GM23338 (cell line): ENCODE measurements at regions not wholly inside any gene's neighbourhood (a gene's known extent, or its start where the extent isn't known, plus 50 kb on each side); places are given as distances from the start of the nearest gene placed in this dataset.
A peak's percentile ranks its signal among the peaks of the same experiment; 100 is the strongest.
"Not testable (repeated sequence)": the region's sequence is repeated elsewhere in the genome, so short reads cannot be mapped to it uniquely, and the experiment has no call there.

ENCODE experiments used
- ATAC-seq: fragments of 200-7000 bp; cut with Tn5 transposase; 3 replicates; pipeline ENCODE4 v1.9.1; 2020
- DNase-seq: peaks from one replicate; pipeline ENCODE4 v3.0.0-alpha.2; 2015; ENCODE audit warnings: low spot score
- H2AFZ ChIP-seq: fragments of 200-600 bp; sonication (generic); 2 replicates; pipeline ENCODE4 v1.8.0; 2016; ENCODE audit warnings: antibody characterized with exemption, mild to moderate bottlenecking, moderate library complexity
- H3F3A ChIP-seq: fragments of 200-600 bp; sonication (generic); replicated peaks from 2 replicates; pipeline ENCODE4 v1.8.0; 2017; ENCODE audit warnings: antibody characterized with exemption, mixed run types, low read depth
- H3K27ac ChIP-seq: fragments of 200-600 bp; sonication (generic); 2 replicates; pipeline ENCODE4 v1.6.1; 2016; ENCODE audit warnings: low read depth
- H3K27me3 ChIP-seq: fragments of 200-600 bp; sonication (generic); 2 replicates; pipeline ENCODE4 v1.8.0; 2016; ENCODE audit warnings: mild to moderate bottlenecking, mixed run types, moderate library complexity; ENCODE audit not compliant: insufficient read depth
- H3K36me3 ChIP-seq: fragments of 200-600 bp; sonication (generic); 2 replicates; pipeline ENCODE4 v1.8.0; 2016; ENCODE audit warnings: mild to moderate bottlenecking; ENCODE audit not compliant: insufficient read depth
- H3K4me1 ChIP-seq: fragments of 200-600 bp; sonication (generic); 2 replicates; pipeline ENCODE4 v1.8.0; 2016; ENCODE audit warnings: mild to moderate bottlenecking, moderate library complexity; ENCODE audit not compliant: insufficient read depth
- H3K4me2 ChIP-seq: fragments of 200-600 bp; sonication (generic); 2 replicates; pipeline ENCODE4 v1.7.1; 2017; ENCODE audit warnings: mixed run types
- H3K4me3 ChIP-seq: fragments of 200-600 bp; sonication (generic); 2 replicates; pipeline ENCODE4 v1.6.1; 2016; ENCODE audit warnings: mixed run types
- H3K79me2 ChIP-seq: fragments of 200-600 bp; sonication (generic); replicated peaks from 2 replicates; pipeline ENCODE4 v1.8.0; 2017; ENCODE audit warnings: mild to moderate bottlenecking; ENCODE audit not compliant: insufficient read depth
- H3K9me2 ChIP-seq: fragments of 200-600 bp; sonication (generic); 2 replicates; pipeline ENCODE4 v1.8.0; 2017; ENCODE audit not compliant: insufficient read depth
- H4K20me1 ChIP-seq: fragments of 200-600 bp; sonication (generic); replicated peaks from 2 replicates; pipeline ENCODE4 v1.8.0; 2017; ENCODE audit warnings: mild to moderate bottlenecking; ENCODE audit not compliant: insufficient read depth
- H3K27ac Mint-ChIP-seq: 2 replicates; pipeline ENCODE4 v1.8.0; 2020; ENCODE audit warnings: inconsistent platforms, mild to moderate bottlenecking, moderate library complexity, mixed read lengths
- H3K27me3 Mint-ChIP-seq: 3 replicates; pipeline ENCODE4 v1.8.0; 2022; ENCODE audit warnings: low read depth, mild to moderate bottlenecking, moderate library complexity, mixed read lengths, inconsistent platforms; ENCODE audit not compliant: insufficient read depth, poor library complexity
- H3K36me3 Mint-ChIP-seq: 3 replicates; pipeline ENCODE4 v1.8.0; 2021; ENCODE audit warnings: low read depth, mild to moderate bottlenecking, inconsistent platforms, moderate library complexity, mixed read lengths
- H3K4me1 Mint-ChIP-seq: 3 replicates; pipeline ENCODE4 v1.8.0; 2020; ENCODE audit warnings: mild to moderate bottlenecking, inconsistent platforms, mixed read lengths
- H3K4me3 Mint-ChIP-seq: 3 replicates; pipeline ENCODE4 v1.8.0; 2021; ENCODE audit warnings: moderate library complexity, mild to moderate bottlenecking, inconsistent platforms, mixed read lengths
- H3K9me3 Mint-ChIP-seq: 3 replicates; pipeline ENCODE4 v1.8.0; 2020; ENCODE audit warnings: moderate library complexity, mild to moderate bottlenecking, inconsistent platforms, mixed read lengths
- CREB1 ChIP-seq: fragments of 250-450 bp; sonication (Bioruptor Pico); IDR thresholded peaks from 2 replicates; pipeline ENCODE4 v1.5.0; 2020; ENCODE audit warnings: low read depth, mild to moderate bottlenecking, moderate library complexity
- EZH2phosphoT487 ChIP-seq: fragments of 200-600 bp; sonication (generic); IDR thresholded peaks from one replicate; pipeline ENCODE4 v1.8.1; 2018; ENCODE audit warnings: antibody characterized with exemption; ENCODE audit not compliant: unreplicated experiment
- JUNB ChIP-seq: IDR thresholded peaks from one replicate; pipeline ENCODE4 v1.6.1; 2016; ENCODE audit warnings: antibody characterized with exemption; ENCODE audit not compliant: unreplicated experiment
- POLR2AphosphoS5 ChIP-seq: IDR thresholded peaks from 2 replicates; pipeline ENCODE4 v1.6.1; 2016; ENCODE audit warnings: antibody characterized with exemption, low read depth
- STAT1 ChIP-seq: IDR thresholded peaks from one replicate; pipeline ENCODE4 v1.6.1; 2016; ENCODE audit warnings: antibody characterized with exemption; ENCODE audit not compliant: unreplicated experiment
- ZNF114 ChIP-seq: fragments of 250-450 bp; sonication (Bioruptor Pico); IDR thresholded peaks from 2 replicates; pipeline ENCODE4 v1.5.0; 2020; ENCODE audit warnings: mild to moderate bottlenecking, moderate library complexity
- TF ChIP-seq, protein P1 (sequence below): fragments of 250-450 bp; sonication (Bioruptor Pico); IDR thresholded peaks from 2 replicates; pipeline ENCODE4 v1.5.0; 2020; ENCODE audit warnings: mild to moderate bottlenecking, moderate library complexity

DNA sequence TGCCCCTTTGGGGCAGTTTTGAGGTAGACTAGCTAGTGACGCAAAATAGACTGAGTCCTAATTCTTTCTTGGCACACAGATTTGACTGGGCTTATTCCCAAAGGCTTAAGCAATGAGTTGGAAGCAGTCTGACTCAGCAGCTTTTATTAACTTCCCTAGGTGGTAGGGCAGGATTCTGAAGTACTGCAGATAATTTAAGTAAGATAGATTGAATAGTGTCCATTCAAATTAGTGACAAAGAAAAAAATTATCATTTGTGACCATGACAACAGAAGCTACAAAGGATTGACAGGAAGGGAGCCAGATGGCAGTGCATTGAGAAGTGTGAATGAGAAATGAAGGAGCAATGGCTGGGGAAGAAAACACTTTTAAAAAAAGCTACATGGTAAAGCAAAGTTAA, 649.4 kb downstream of the CDH9 start:
- Histone ChIP-seq H3F3A (no peaks in the 10 kb centered on the region), H3K4me2 (no peak overlapping the region), H3K9me2 (peaks cover 15% of the 10 kb centered on the region; the same call in 1 of the 2 replicates), H2AFZ (peak overlapping the region; percentile 81; the same call in 1 of the 2 replicates), H3K27me3 (no peaks in the 10 kb centered on the region), H3K36me3 (no peaks in the 10 kb centered on the region), H3K4me3 (no peak overlapping the region), H3K79me2 (no peaks in the 10 kb centered on the region), H3K4me1 (peaks cover 3% of the 10 kb centered on the region; the same call in 1 of the 2 replicates), H4K20me1 (no peaks in the 10 kb centered on the region), H3K27ac (no peak overlapping the region)
- no peaks in the 10 kb centered on the region for H3K27me3 Mint-ChIP-seq
- H3K36me3 Mint-ChIP-seq, result no peaks in the 10 kb centered on the region
- H3K4me3 Mint-ChIP-seq, result no peak overlapping the region
- ATAC-seq (no peak), DNase-seq (no peak)
- H3K9me3 Mint-ChIP-seq, result no peaks in the 10 kb centered on the region; the same call in 2 of the 3 replicates
- peak overlapping the region; percentile 66; the same call in 1 of the 2 replicates for H3K27ac Mint-ChIP-seq
- TF ChIP-seq POLR2AphosphoS5 (no peak), EZH2phosphoT487 (no peak)
- H3K4me1 Mint-ChIP-seq, result peaks cover 8% of the 10 kb centered on the region

DNA sequence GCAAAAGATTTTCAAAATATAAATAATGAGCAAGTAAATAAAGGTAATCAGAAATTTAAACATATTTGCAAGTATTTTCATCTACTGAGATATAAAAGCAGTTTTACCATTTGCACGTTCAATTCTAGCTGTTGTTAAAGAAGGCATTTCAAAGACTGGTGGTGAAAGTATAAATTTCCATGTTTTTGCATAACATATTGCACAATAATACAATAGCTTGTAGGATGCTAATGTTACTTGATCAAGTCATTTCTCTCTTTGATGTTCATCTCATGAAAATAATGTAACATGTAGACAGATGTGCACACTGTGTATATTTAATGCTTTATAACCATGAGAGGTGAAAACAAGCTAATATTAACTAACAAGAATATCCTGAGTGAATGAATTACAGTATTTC, 651.9 kb downstream of the CDH9 start:
- H3K4me1 Mint-ChIP-seq, result peaks cover 8% of the 10 kb centered on the region

DNA sequence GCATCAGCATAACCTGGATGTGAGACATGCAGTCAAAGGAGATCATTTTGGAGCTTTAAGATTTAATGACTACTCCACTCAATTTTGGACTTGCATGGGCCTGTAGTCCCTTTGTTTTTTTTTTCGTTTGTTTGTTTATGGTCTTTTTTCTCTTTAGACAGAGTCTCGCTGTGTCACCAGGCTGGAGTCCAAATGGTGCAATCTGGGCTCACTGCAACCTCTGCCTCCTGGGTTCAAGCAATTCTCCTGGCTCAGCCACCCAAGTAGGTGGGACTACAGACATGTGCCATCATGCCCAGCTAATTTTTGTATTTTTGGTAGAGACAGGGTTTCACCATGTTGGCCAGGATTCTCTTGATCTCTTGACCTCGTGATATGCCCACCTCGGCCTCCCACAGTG, 673.8 kb downstream of the CDH9 start:
- 0 out of 2 replicates have a peak, but pooled peaks cover 10% of the 10 kb centered on the region for H3K9me2 ChIP-seq
- not testable (repeated sequence) for ATAC-seq, H3K79me2 ChIP-seq, H2AFZ ChIP-seq, H4K20me1 ChIP-seq, H3K27ac ChIP-seq, H3K4me1 ChIP-seq, H3K36me3 ChIP-seq, H3K27ac Mint-ChIP-seq, H3K27me3 ChIP-seq, H3K4me3 ChIP-seq, H3K4me3 Mint-ChIP-seq, DNase-seq, H3F3A ChIP-seq, H3K4me2 ChIP-seq, H3K4me1 Mint-ChIP-seq, H3K27me3 Mint-ChIP-seq
- Mint-ChIP-seq H3K9me3 (peaks cover 47% of the 10 kb centered on the region), H3K36me3 (peaks cover 15% of the 10 kb centered on the region; the same call in 2 of the 3 replicates)

More for the DNA sequence above, 651.9 kb downstream of the CDH9 start:
- H3F3A ChIP-seq, result no peaks in the 10 kb centered on the region
- H3K4me3 Mint-ChIP-seq, result no peak overlapping the region
- H3K27me3 Mint-ChIP-seq, result no peaks in the 10 kb centered on the region
- peaks cover 3% of the 10 kb centered on the region; the same call in 1 of the 2 replicates for H3K4me1 ChIP-seq
- H2AFZ ChIP-seq, result no peak overlapping the region
- H3K9me3 Mint-ChIP-seq, result no peaks in the 10 kb centered on the region
- no peak overlapping the region for H3K4me2 ChIP-seq
- no peaks in the 10 kb centered on the region for H3K27me3 ChIP-seq
- H4K20me1 ChIP-seq, result no peaks in the 10 kb centered on the region
- no peaks in the 10 kb centered on the region for H3K36me3 Mint-ChIP-seq
- DNase-seq, result no peak
- ATAC-seq, result no peak
- H3K79me2 ChIP-seq, result no peaks in the 10 kb centered on the region
- peaks cover 15% of the 10 kb centered on the region; the same call in 1 of the 2 replicates for H3K9me2 ChIP-seq
- H3K4me3 ChIP-seq, result no peak overlapping the region
- TF ChIP-seq ZNF114 (no peak), EZH2phosphoT487 (no peak), JUNB (no peak), POLR2AphosphoS5 (no peak), STAT1 (no peak), CREB1 (no peak)
- TF ChIP-seq, protein P1, sequence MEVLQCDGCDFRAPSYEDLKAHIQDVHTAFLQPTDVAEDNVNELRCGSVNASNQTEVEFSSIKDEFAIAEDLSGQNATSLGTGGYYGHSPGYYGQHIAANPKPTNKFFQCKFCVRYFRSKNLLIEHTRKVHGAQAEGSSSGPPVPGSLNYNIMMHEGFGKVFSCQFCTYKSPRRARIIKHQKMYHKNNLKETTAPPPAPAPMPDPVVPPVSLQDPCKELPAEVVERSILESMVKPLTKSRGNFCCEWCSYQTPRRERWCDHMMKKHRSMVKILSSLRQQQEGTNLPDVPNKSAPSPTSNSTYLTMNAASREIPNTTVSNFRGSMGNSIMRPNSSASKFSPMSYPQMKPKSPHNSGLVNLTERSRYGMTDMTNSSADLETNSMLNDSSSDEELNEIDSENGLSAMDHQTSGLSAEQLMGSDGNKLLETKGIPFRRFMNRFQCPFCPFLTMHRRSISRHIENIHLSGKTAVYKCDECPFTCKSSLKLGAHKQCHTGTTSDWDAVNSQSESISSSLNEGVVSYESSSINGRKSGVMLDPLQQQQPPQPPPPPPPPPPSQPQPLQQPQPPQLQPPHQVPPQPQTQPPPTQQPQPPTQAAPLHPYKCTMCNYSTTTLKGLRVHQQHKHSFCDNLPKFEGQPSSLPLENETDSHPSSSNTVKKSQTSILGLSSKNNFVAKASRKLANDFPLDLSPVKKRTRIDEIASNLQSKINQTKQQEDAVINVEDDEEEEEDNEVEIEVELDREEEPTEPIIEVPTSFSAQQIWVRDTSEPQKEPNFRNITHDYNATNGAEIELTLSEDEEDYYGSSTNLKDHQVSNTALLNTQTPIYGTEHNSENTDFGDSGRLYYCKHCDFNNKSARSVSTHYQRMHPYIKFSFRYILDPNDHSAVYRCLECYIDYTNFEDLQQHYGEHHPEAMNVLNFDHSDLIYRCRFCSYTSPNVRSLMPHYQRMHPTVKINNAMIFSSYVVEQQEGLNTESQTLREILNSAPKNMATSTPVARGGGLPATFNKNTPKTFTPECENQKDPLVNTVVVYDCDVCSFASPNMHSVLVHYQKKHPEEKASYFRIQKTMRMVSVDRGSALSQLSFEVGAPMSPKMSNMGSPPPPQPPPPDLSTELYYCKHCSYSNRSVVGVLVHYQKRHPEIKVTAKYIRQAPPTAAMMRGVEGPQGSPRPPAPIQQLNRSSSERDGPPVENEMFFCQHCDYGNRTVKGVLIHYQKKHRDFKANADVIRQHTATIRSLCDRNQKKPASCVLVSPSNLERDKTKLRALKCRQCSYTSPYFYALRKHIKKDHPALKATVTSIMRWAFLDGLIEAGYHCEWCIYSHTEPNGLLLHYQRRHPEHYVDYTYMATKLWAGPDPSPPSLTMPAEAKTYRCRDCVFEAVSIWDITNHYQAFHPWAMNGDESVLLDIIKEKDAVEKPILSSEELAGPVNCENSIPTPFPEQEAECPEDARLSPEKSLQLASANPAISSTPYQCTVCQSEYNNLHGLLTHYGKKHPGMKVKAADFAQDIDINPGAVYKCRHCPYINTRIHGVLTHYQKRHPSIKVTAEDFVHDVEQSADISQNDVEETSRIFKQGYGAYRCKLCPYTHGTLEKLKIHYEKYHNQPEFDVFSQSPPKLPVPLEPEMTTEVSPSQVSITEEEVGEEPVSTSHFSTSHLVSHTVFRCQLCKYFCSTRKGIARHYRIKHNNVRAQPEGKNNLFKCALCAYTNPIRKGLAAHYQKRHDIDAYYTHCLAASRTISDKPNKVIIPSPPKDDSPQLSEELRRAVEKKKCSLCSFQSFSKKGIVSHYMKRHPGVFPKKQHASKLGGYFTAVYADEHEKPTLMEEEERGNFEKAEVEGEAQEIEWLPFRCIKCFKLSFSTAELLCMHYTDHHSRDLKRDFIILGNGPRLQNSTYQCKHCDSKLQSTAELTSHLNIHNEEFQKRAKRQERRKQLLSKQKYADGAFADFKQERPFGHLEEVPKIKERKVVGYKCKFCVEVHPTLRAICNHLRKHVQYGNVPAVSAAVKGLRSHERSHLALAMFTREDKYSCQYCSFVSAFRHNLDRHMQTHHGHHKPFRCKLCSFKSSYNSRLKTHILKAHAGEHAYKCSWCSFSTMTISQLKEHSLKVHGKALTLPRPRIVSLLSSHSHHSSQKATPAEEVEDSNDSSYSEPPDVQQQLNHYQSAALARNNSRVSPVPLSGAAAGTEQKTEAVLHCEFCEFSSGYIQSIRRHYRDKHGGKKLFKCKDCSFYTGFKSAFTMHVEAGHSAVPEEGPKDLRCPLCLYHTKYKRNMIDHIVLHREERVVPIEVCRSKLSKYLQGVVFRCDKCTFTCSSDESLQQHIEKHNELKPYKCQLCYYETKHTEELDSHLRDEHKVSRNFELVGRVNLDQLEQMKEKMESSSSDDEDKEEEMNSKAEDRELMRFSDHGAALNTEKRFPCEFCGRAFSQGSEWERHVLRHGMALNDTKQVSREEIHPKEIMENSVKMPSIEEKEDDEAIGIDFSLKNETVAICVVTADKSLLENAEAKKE (CRISPR knock-in tag), result no peak
- no peaks in the 10 kb centered on the region for H3K36me3 ChIP-seq
- H3K27ac ChIP-seq, result no peak overlapping the region
- no peak overlapping the region for H3K27ac Mint-ChIP-seq
